Smooth muscle cell (in vitro differentiated cells): ENCODE measurements at regions not wholly inside any gene's neighbourhood (a gene's known extent, or its start where the extent isn't known, plus 50 kb on each side); places are given as distances from the start of the nearest gene placed in this dataset.

Source experiments
- DNase-seq: peaks from one replicate; lab custom pipeline; 2025; ENCODE audit not compliant: unreplicated experiment; lab: John Stamatoyannopoulos, UW
- H2AFZ ChIP-seq: fragments of 200-600 bp; sonication (generic); 2 replicates; pipeline ENCODE4 v1.6.0; 2016; ENCODE audit warnings: antibody characterized with exemption, low read depth, mild to moderate bottlenecking
- H3F3A ChIP-seq: fragments of 200-600 bp; sonication (generic); 2 replicates; pipeline ENCODE4 v1.6.0; 2017; ENCODE audit warnings: antibody characterized with exemption, low read depth
- H3K27ac ChIP-seq: fragments of 200-600 bp; sonication (generic); 2 replicates; pipeline ENCODE4 v1.5.1; 2016; ENCODE audit warnings: low read depth, mild to moderate bottlenecking
- H3K27me3 ChIP-seq: fragments of 200-600 bp; sonication (generic); 2 replicates; pipeline ENCODE4 v1.6.1; 2016; ENCODE audit warnings: low read depth, mild to moderate bottlenecking
- H3K36me3 ChIP-seq: fragments of 200-600 bp; sonication (generic); 2 replicates; pipeline ENCODE4 v1.5.1; 2016; ENCODE audit warnings: low read depth
- H3K4me1 ChIP-seq: fragments of 200-600 bp; sonication (generic); 2 replicates; pipeline ENCODE4 v1.5.1; 2016; ENCODE audit warnings: low read depth
- H3K4me2 ChIP-seq: fragments of 200-600 bp; sonication (generic); 2 replicates; pipeline ENCODE4 v1.6.0; 2016; ENCODE audit warnings: mild to moderate bottlenecking
- H3K4me3 ChIP-seq: fragments of 200-600 bp; sonication (generic); 2 replicates; pipeline ENCODE4 v1.5.1; 2016; ENCODE audit warnings: mild to moderate bottlenecking
- H3K79me2 ChIP-seq: fragments of 200-600 bp; sonication (generic); 2 replicates; pipeline ENCODE4 v1.6.0; 2016; ENCODE audit warnings: low read depth, mild to moderate bottlenecking
- H3K9ac ChIP-seq: fragments of 200-600 bp; sonication (generic); 2 replicates; pipeline ENCODE4 v1.6.0; 2016; ENCODE audit warnings: low read depth
- H3K9me3 ChIP-seq: fragments of 200-600 bp; sonication (generic); replicated peaks from 2 replicates; pipeline ENCODE4 v1.5.1; 2016; ENCODE audit warnings: low read depth
- H4K20me1 ChIP-seq: fragments of 200-600 bp; sonication (generic); 2 replicates; pipeline ENCODE4 v1.6.0; 2016; ENCODE audit warnings: low read depth
- CTCF ChIP-seq: fragments of 200-600 bp; sonication (generic); IDR thresholded peaks from 2 replicates; pipeline ENCODE4 v1.5.1; 2017; ENCODE audit warnings: borderline replicate concordance, mild to moderate bottlenecking, antibody characterized with exemption; ENCODE audit not compliant: insufficient read depth, poor library complexity, severe bottlenecking
- WGBS: methylation state at CpG from one replicate; pipeline ENCODE4 v1.1.7; 2016; ENCODE audit warnings: low lambda C conversion rate; 5-methylcytosine and 5-hydroxymethylcytosine counted together

DNA sequence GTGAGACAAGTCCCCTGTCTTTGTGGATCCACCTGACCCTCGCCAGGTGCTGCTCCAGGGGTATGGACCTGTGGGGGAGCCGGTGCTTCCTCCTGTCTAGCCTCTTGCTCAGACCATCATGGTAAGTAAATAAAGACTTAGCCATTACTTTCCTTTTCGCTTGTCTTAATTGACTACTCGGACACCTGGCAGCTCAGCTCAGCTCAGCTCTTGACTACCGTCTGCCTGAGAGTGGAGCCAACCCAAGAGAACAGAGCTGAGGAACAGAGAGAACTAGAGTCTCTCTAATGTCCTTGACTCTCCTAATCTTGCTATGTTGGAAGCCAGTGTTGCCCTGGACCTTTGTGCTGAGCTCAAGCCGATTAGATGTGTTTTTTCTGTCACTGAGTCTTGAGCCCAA is 170.3 kb upstream of the CXCR4 start:
- Histone ChIP-seq H3K4me3 (no peak overlapping the region), H3K27ac (no peak overlapping the region), H3K36me3 (no peaks in the 10 kb centered on the region), H3K9ac (no peak overlapping the region), H3K9me3 (no peaks in the 10 kb centered on the region), H3F3A (no peaks in the 10 kb centered on the region), H3K79me2 (no peaks in the 10 kb centered on the region), H2AFZ (no peak overlapping the region), H3K4me2 (no peak overlapping the region), H3K4me1 (no peaks in the 10 kb centered on the region), H3K27me3 (no peaks in the 10 kb centered on the region), H4K20me1 (no peaks in the 10 kb centered on the region)
- DNase-seq: no peak
- no peak for TF ChIP-seq CTCF
- 92% methylated on average over 6 of the region's 6 CpGs for WGBS

GRCh38 chr2:136286423-136286822 is 168.5 kb upstream of the CXCR4 start:
- Histone ChIP-seq H3K27me3 (no peaks in the 10 kb centered on the region), H3K4me3 (no peak overlapping the region), H3K9me3 (no peaks in the 10 kb centered on the region), H3K4me2 (no peak overlapping the region), H3K4me1 (no peaks in the 10 kb centered on the region), H3K79me2 (no peaks in the 10 kb centered on the region), H3K27ac (no peak overlapping the region), H3K9ac (no peak overlapping the region), H3F3A (no peaks in the 10 kb centered on the region), H3K36me3 (no peaks in the 10 kb centered on the region), H4K20me1 (no peaks in the 10 kb centered on the region), H2AFZ (no peak overlapping the region)
- 83% methylated on average over 3 of the region's 3 CpGs for WGBS
- DNase-seq: no peak
- no peak for TF ChIP-seq CTCF

- 79% methylated on average over 4 of the region's 4 CpGs for WGBS
- TF ChIP-seq CTCF: no peak
- Histone ChIP-seq H2AFZ (no peak overlapping the region), H3K79me2 (no peaks in the 10 kb centered on the region), H3K27ac (no peak overlapping the region), H3K4me1 (no peaks in the 10 kb centered on the region), H3K9me3 (no peaks in the 10 kb centered on the region), H4K20me1 (no peaks in the 10 kb centered on the region), H3K9ac (no peak overlapping the region), H3K36me3 (no peaks in the 10 kb centered on the region), H3K27me3 (peaks cover 2% of the 10 kb centered on the region), H3K4me3 (no peak overlapping the region), H3K4me2 (no peak overlapping the region), H3F3A (no peaks in the 10 kb centered on the region)
- DNase-seq: no peak
Observed at GRCh38 chr2:136284226-136285119, 166.5 kb upstream of the CXCR4 start.

DNA sequence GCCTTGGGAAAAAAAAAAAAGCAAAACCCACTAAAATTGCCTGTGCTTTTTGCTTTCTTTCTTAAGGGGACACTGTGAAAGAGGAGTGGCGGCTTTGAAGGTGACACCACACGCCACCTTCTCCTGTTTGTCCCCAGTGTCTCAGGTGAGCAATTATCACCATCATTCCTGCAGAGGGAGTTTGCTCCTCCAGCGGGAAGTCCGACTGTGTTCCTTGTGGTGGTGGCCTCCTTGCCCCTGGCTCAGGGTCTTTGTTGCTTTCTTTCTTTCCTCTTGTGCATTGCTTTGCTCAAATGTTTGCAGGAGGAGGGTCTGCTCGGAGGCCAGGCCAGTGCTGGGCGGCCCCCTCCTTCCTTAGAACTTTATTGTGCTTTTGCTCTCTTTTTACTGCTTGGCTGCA is 164.3 kb upstream of the CXCR4 start:
- Histone ChIP-seq H3K9ac (no peak overlapping the region), H3K4me2 (no peak overlapping the region), H3K27ac (no peak overlapping the region), H3K9me3 (no peaks in the 10 kb centered on the region), H4K20me1 (no peaks in the 10 kb centered on the region), H3K36me3 (no peaks in the 10 kb centered on the region), H3K27me3 (peaks cover 2% of the 10 kb centered on the region), H3K4me3 (no peak overlapping the region), H2AFZ (no peak overlapping the region), H3F3A (no peaks in the 10 kb centered on the region), H3K4me1 (no peaks in the 10 kb centered on the region), H3K79me2 (no peaks in the 10 kb centered on the region)
- no peak for TF ChIP-seq CTCF
- 73% methylated on average over 6 of the region's 6 CpGs for WGBS
- DNase-seq: no peak
